ENCODE measurements at regions not wholly inside any gene's neighbourhood (a gene's known extent, or its start where the extent isn't known, plus 50 kb on each side); places are given as distances from the start of the nearest gene placed in this dataset.
"Not testable (repeated sequence)": the region's sequence is repeated elsewhere in the genome, so short reads cannot be mapped to it uniquely, and the experiment has no call there.

DNA sequence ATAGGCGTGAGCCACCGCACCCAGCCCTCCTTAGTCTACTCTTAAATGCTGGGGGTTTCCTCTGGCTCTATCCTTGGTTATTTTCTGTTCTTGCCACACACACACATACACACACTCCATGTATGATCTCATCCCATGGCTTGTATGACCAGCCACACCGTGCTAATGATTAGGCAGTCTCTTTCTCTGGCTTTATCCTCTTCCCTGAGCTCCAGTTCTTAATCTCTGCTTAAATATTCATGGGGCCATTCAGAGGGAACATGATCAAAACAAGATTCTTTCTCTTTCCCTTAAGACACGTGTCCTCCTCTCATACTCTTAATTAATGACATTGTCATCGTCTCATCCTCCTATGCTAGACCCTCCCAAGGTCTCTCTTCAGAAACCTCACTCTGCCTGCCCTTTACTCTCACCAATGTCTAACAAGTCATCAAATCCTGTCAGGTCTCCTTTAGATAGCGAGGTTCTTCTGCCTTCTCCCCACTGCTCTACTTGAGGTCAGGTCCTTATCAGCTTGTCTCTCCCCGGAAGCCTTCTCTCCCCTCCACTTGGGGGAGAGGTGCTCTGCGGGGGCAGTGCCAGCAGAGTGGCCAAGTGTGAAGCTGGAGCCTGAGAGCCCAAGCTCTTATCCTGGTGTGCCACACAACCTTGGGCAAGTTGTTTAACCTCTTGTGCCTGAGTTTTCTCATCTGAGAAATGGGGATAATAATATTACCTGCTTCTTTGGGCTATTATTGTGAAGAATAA, 83.0 kb upstream of the GNG12 start:
- in situ Hi-C loops (cut with MboI; ENCODE audit: low pct_unique_long_range_greater_than_20kb, low sequenced_read_pairs) = no loop called here
- DNase-seq = no peak

GRCh38 chr1:67909776-67910175, 76.5 kb upstream of the GNG12 start:
- in situ Hi-C loops (cut with MboI; ENCODE audit: low pct_unique_long_range_greater_than_20kb, low sequenced_read_pairs) = no loop called here
- no peak for DNase-seq

DNA sequence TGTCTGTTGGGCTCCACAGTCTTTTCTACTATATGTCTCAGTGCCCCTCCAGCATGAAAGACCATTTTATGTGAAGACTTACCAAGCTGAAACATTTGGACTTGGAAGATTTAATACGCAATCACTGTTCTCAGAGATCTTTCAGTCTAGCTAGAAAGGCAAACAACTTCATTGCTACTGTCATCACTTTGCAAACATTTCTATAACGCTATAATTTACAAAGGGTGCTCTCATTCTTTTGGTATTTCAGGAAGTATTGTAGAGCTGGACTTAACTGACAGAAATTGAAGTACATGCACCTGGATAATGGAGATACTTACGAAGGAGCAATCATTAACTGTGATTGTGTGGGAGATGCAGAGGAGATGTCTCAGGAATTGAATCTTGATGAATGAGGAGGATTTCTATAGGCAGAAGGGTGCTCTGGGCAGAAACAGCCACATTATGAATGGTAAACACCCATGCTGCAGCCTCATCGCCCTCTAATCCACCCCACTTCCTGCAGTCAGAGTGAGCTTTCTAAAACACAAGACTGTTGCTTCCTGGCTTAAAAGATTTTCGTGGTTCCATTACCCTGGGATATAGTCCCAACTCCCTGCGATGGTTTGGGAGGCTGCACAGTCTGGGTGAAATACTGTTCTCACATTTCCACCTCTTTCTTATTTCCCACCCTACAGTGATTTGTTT, 75.1 kb upstream of the GNG12 start:
- no peak for DNase-seq
- in situ Hi-C loops (cut with MboI; ENCODE audit: low pct_unique_long_range_greater_than_20kb, low sequenced_read_pairs) = no loop called here

- DNase-seq; in situ Hi-C loops (cut with MboI; ENCODE audit: low pct_unique_long_range_greater_than_20kb, low sequenced_read_pairs): not testable (repeated sequence)
These were observed 74.2 kb upstream of the GNG12 start for GRCh38 chr1:67907467-67907866.

DNA sequence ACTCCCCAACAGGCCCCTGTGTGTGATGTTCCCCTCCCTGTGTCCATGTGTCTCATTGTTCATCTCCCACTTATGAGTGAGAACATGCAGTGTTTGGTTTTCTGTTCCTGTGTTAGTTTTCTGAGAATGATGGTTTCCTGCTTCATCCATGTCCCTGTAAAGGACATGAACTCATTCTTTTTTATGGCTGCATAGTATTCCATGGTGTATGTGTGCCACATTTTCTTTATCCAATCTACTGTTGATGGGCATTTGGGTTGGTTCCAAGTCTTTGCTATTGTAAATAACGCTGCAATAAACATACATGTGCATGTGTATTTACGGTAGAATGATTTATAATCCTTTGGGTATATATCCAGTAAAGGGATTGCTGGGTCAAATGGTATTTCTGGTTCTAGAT, 72.7 kb upstream of the GNG12 start:
- not testable (repeated sequence) for DNase-seq

GRCh38 chr1:67902546-67903223, 69.4 kb upstream of the GNG12 start:
- in situ Hi-C loops (cut with MboI; ENCODE audit: low pct_unique_long_range_greater_than_20kb, low sequenced_read_pairs) = not testable (repeated sequence)
- peak; percentile 11 for DNase-seq

More for the DNA sequence above, 72.7 kb upstream of the GNG12 start:
- in situ Hi-C loops (cut with MboI; ENCODE audit: low pct_unique_long_range_greater_than_20kb, low sequenced_read_pairs) = not testable (repeated sequence)

GRCh38 chr1:67898033-67898726, 64.9 kb upstream of the GNG12 start:
- DNase-seq = no peak
- in situ Hi-C loops (cut with MboI; ENCODE audit: low pct_unique_long_range_greater_than_20kb, low sequenced_read_pairs) = no loop called here

GRCh38 chr1:67897270-67897949, 64.1 kb upstream of the GNG12 start:
- in situ Hi-C loops (cut with MboI; ENCODE audit: low pct_unique_long_range_greater_than_20kb, low sequenced_read_pairs) = no loop called here
- DNase-seq = no peak

- in situ Hi-C loops (cut with MboI; ENCODE audit: low pct_unique_long_range_greater_than_20kb, low sequenced_read_pairs) = no loop called here
- no peak for DNase-seq
These were observed 63.6 kb upstream of the GNG12 start for GRCh38 chr1:67896826-67897225.

DNA sequence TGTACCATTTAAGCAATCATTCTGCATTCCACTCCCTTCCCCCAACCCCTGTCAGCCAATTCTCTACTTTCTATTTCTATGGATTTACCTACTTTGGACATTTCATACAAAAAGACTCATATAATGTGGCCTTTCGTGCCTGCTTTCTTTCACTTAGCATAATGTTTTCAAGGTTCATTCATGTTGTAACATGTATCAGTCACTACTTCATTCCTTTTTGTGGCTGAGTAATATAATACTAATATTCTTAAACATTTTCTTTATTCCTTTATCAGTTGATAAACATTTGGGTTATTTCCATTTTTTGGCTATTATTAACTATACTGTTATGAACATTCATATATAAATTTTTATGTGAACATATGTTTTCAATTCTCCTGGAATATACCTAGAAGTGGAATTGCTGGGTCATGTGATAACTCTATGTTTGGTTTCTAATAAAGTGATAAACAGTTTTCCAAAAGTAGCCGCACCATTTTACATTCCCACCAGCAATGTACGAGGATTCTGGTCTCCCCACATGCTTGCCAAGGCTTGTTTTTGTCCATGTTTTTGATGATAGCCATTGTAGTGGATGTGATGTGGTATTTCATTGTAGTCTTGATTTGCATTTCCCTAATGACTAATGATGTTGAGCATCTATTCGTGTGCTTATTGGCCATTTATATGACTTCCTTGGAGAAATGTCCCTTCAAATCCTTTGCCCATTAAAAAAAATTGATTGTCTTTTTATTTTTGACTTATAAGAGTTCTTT, 61.9 kb upstream of the GNG12 start:
- in situ Hi-C loops (cut with MboI; ENCODE audit: low pct_unique_long_range_greater_than_20kb, low sequenced_read_pairs) = no loop called here
- no peak for DNase-seq

- no peak for DNase-seq
- in situ Hi-C loops (cut with MboI; ENCODE audit: low pct_unique_long_range_greater_than_20kb, low sequenced_read_pairs) = no loop called here
These were observed 59.8 kb upstream of the GNG12 start for GRCh38 chr1:67893126-67893495.

DNA sequence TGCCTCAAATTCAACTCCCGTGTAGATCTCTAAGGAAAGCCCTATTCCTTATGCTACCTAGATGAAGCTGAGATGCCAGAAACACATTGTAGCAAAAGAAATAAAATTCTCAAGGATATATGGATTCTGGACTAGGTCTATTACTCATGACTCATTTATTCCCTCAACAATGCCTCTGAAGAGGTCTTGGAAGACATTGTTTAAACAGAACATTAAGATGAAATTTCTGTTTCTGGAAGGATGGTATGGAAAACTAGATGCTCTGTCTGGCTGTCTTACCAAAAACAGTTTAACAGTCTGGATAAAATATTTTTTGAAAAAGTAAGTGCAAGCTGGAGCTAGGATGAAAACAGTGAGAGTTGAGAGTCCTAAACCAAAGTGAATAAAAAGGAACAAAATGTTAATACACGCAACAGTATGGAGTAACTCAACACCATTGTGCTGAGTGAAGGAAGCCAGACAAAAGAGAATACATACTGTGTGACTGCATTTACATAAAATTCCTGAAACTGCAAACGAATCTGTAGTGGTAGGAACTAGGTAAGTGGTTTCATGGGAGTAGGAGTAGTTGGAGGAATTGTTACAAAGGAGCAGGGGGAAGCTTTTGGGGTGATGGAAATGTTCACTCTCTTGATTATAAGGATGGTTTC, 59.3 kb upstream of the GNG12 start:
- in situ Hi-C loops (cut with MboI; ENCODE audit: low pct_unique_long_range_greater_than_20kb, low sequenced_read_pairs) = no loop called here

GRCh38 chr1:67890857-67891256, 57.6 kb upstream of the GNG12 start:
- in situ Hi-C loops (cut with MboI; ENCODE audit: low pct_unique_long_range_greater_than_20kb, low sequenced_read_pairs) = no loop called here

More for the DNA sequence above, 59.3 kb upstream of the GNG12 start:
- DNase-seq = no peak

DNA sequence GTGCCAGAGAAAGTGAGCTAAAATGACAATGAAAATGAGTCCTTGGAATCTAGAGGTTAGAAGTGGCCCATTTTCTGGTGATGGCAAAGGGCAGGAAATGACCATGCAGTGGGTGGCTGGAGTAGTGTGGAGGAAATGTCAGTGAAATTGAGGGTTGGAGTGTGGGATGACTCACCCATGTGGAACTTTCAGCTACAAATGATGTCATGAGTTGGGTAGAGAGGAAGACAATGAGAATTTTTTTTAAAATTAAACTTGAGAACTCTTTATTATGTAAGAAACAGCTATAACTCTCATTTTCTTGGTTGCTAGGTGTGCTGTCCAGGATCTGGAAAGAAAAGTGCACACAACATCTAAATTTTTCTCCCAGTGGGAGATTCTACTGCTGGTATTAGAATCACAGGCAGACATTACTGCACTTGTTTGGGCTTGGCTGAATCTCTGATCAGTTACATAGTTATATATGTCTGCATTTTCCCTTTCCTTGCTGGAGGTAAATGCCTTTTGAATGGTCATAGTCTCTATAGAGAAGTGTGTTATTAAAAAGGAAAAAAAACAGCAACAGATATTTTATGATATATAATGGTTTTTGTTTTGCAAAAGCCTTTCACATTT, 56.8 kb upstream of the GNG12 start:
- in situ Hi-C loops (cut with MboI; ENCODE audit: low pct_unique_long_range_greater_than_20kb, low sequenced_read_pairs) = no loop called here
- no peak for DNase-seq

More at GRCh38 chr1:67890857-67891256, 57.6 kb upstream of the GNG12 start:
- DNase-seq = no peak

- in situ Hi-C loops (cut with MboI; ENCODE audit: low pct_unique_long_range_greater_than_20kb, low sequenced_read_pairs) = no loop called here
- DNase-seq = no peak
These were observed 56.2 kb upstream of the GNG12 start for GRCh38 chr1:67889466-67889865.

- no peak for DNase-seq
These were observed 55.2 kb upstream of the GNG12 start for GRCh38 chr1:67888216-67889106.

DNA sequence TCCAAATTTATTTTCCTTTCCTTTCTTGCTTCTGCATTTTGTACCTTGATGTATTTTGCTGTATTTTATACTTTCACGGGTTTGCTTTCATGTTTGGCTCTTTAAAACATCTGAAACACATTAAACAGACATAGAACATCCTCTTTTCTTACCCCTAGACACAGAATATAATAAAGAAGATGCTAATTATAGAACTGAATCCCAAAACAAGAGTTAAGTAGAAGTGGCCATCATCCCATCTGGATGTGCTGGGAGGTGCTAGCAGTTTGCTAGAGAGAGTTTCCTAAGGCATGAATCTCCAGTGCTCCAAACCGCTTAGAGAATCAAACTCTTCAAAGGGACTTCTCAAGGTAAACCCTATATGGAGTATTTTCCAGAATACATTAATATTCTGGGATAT, 53.9 kb upstream of the GNG12 start:
- in situ Hi-C loops (cut with MboI; ENCODE audit: low pct_unique_long_range_greater_than_20kb, low sequenced_read_pairs) = no loop called here

More at GRCh38 chr1:67888216-67889106, 55.2 kb upstream of the GNG12 start:
- in situ Hi-C loops (cut with MboI; ENCODE audit: low pct_unique_long_range_greater_than_20kb, low sequenced_read_pairs) = no loop called here

More for the DNA sequence above, 53.9 kb upstream of the GNG12 start:
- DNase-seq = no peak
